H9 (cell line): ENCODE measurements at regions not wholly inside any gene's neighbourhood (a gene's known extent, or its start where the extent isn't known, plus 50 kb on each side); places are given as distances from the start of the nearest gene placed in this dataset.

Experiments
- DNase-seq: peaks from one replicate; pipeline ENCODE4 v3.0.0-alpha.2; 2017
- H2AFZ ChIP-seq: one replicate; pipeline ENCODE4 v1.6.1; 2013; ENCODE audit warnings: mild to moderate bottlenecking, low read length, control low read depth, moderate library complexity
- H2AK5ac ChIP-seq: 2 replicates; pipeline ENCODE4 v1.6.1; 2013; ENCODE audit warnings: low read length, control low read depth, mixed read lengths; ENCODE audit not compliant: insufficient read length
- H2BK120ac ChIP-seq: one replicate; pipeline ENCODE4 v1.6.1; 2013; ENCODE audit warnings: low read depth, mild to moderate bottlenecking, low read length, control low read depth, inconsistent platforms; ENCODE audit not compliant: poor library complexity, severe bottlenecking
- H2BK12ac ChIP-seq: 2 replicates; pipeline ENCODE4 v1.6.1; 2013; ENCODE audit warnings: low read length, control low read depth, mixed read lengths, low read depth; ENCODE audit not compliant: insufficient read length
- H2BK15ac ChIP-seq: 2 replicates; pipeline ENCODE4 v1.6.1; 2013; ENCODE audit warnings: low read depth, low read length, control low read depth
- H2BK20ac ChIP-seq: one replicate; pipeline ENCODE4 v1.6.1; 2013; ENCODE audit warnings: low read depth, mild to moderate bottlenecking, low read length, control low read depth, inconsistent platforms; ENCODE audit not compliant: poor library complexity, severe bottlenecking
- H2BK5ac ChIP-seq: 2 replicates; pipeline ENCODE4 v1.6.1; 2013; ENCODE audit warnings: low read length, control low read depth, mixed read lengths; ENCODE audit not compliant: insufficient read length
- H3K14ac ChIP-seq: 2 replicates; pipeline ENCODE4 v1.6.1; 2013; ENCODE audit warnings: low read length, control low read depth; ENCODE audit not compliant: insufficient read depth
- H3K18ac ChIP-seq: 2 replicates; pipeline ENCODE4 v1.6.1; 2013; ENCODE audit warnings: low read depth, mild to moderate bottlenecking, mixed read lengths, low read length, control low read depth; ENCODE audit not compliant: insufficient read length
- H3K23ac ChIP-seq: 2 replicates; pipeline ENCODE4 v1.6.1; 2013; ENCODE audit warnings: low read length, control low read depth, mixed read lengths, low read depth; ENCODE audit not compliant: insufficient read length
- H3K23me2 ChIP-seq: 2 replicates; pipeline ENCODE4 v1.6.1; 2013; ENCODE audit warnings: low read depth, mild to moderate bottlenecking, mixed read lengths, low read length, control low read depth; ENCODE audit not compliant: insufficient read length, poor library complexity, severe bottlenecking
- H3K27ac ChIP-seq: 2 replicates; pipeline ENCODE4 v1.5.1; 2013; ENCODE audit warnings: low read length, control low read depth, mixed read lengths, low read depth; ENCODE audit not compliant: insufficient read length
- H3K27me3 ChIP-seq: 2 replicates; pipeline ENCODE4 v1.6.1; 2013; ENCODE audit warnings: low read length, control low read depth, inconsistent platforms; ENCODE audit not compliant: insufficient read depth
- H3K4ac ChIP-seq: 2 replicates; pipeline ENCODE4 v1.6.1; 2013; ENCODE audit warnings: low read depth, mild to moderate bottlenecking, control low read depth, inconsistent platforms, low read length, moderate library complexity
- H3K4me1 ChIP-seq: 2 replicates; pipeline ENCODE4 v1.6.1; 2013; ENCODE audit warnings: low read length, control low read depth, inconsistent platforms; ENCODE audit not compliant: insufficient read depth
- H3K4me2 ChIP-seq: 2 replicates; pipeline ENCODE4 v1.6.1; 2013; ENCODE audit warnings: low read length, control low read depth, mixed read lengths; ENCODE audit not compliant: insufficient read length, insufficient read depth
- H3K56ac ChIP-seq: 2 replicates; pipeline ENCODE4 v1.6.1; 2013; ENCODE audit warnings: low read depth, mild to moderate bottlenecking, mixed read lengths, low read length, control low read depth; ENCODE audit not compliant: insufficient read length
- H3K79me1 ChIP-seq: 2 replicates; pipeline ENCODE4 v1.6.1; 2013; ENCODE audit warnings: low read depth, mild to moderate bottlenecking, moderate library complexity, low read length, control low read depth, inconsistent platforms; ENCODE audit not compliant: insufficient read depth, poor library complexity, severe bottlenecking
- H3K79me2 ChIP-seq: 2 replicates; pipeline ENCODE4 v1.6.1; 2013; ENCODE audit warnings: low read length, control low read depth, inconsistent platforms; ENCODE audit not compliant: insufficient read depth
- H3K9ac ChIP-seq: 2 replicates; pipeline ENCODE4 v1.6.1; 2013; ENCODE audit warnings: low read length, control low read depth, mixed read lengths; ENCODE audit not compliant: insufficient read length; ENCODE audit errors: extremely low read depth
- H3K9me3 ChIP-seq: one replicate; pipeline ENCODE4 v1.6.1; 2013; ENCODE audit warnings: low read depth, low read length, inconsistent platforms; ENCODE audit not compliant: control insufficient read depth
- H3T11ph ChIP-seq: one replicate; pipeline ENCODE4 v1.6.1; 2013; ENCODE audit warnings: mild to moderate bottlenecking, low read length, control low read depth, inconsistent platforms
- H4K20me1 ChIP-seq: one replicate; pipeline ENCODE4 v1.6.1; 2013; ENCODE audit not compliant: control insufficient read depth, insufficient read length, insufficient read depth
- H4K5ac ChIP-seq: 2 replicates; pipeline ENCODE4 v1.6.1; 2013; ENCODE audit warnings: low read depth, mild to moderate bottlenecking, mixed read lengths, low read length, control low read depth; ENCODE audit not compliant: insufficient read length
- H4K8ac ChIP-seq: replicated peaks from 2 replicates; pipeline ENCODE4 v1.6.1; 2013; ENCODE audit warnings: low read length, control low read depth, mixed read lengths, low read depth; ENCODE audit not compliant: insufficient read length
- H4K91ac ChIP-seq: 2 replicates; pipeline ENCODE4 v1.6.1; 2013; ENCODE audit warnings: low read depth, mild to moderate bottlenecking, moderate library complexity, mixed read lengths, low read length, control low read depth; ENCODE audit not compliant: insufficient read length
- H3K27ac Mint-ChIP-seq, 3 experiments: 2 replicates in 2 of 3; 3 replicates in 1 of 3; pipeline ENCODE4 v1.8.0; 2020 to 2021; ENCODE audit warnings: mixed read lengths in 3 of 3, mild to moderate bottlenecking in 1 of 3, moderate library complexity in 1 of 3
- H3K27me3 Mint-ChIP-seq: 2 replicates; pipeline ENCODE4 v1.8.0; 2021; ENCODE audit warnings: low read depth, mild to moderate bottlenecking, moderate library complexity, mixed read lengths
- H3K36me3 Mint-ChIP-seq, 3 experiments: 2 replicates in 2 of 3; 3 replicates in 1 of 3; pipeline ENCODE4 v1.8.0; 2020 to 2021; ENCODE audit warnings: low read depth in 3 of 3, mixed read lengths in 3 of 3; ENCODE audit not compliant: insufficient read depth in 1 of 3
- H3K4me1 Mint-ChIP-seq, 2 experiments: 2 replicates each; pipeline ENCODE4 v1.8.0; 2020; ENCODE audit warnings: mixed read lengths in 2 of 2
- H3K4me3 Mint-ChIP-seq, 2 experiments: 2 replicates in 1 of 2; 3 replicates in 1 of 2; pipeline ENCODE4 v1.8.0; 2020 to 2021; ENCODE audit warnings: mild to moderate bottlenecking in 2 of 2, mixed read lengths in 2 of 2, moderate library complexity in 1 of 2
- H3K9me3 Mint-ChIP-seq, 2 experiments: 2 replicates in 1 of 2; 3 replicates in 1 of 2; pipeline ENCODE4 v1.8.0; 2020; ENCODE audit warnings: mild to moderate bottlenecking in 2 of 2, mixed read lengths in 2 of 2, moderate library complexity in 1 of 2
- WGBS: extraction: QIAGEN DNeasy Blood & Tissue Kit; methylation state at CpG from one replicate; pipeline ENCODE4 v1.1.7; 2013; ENCODE audit warnings: missing lambda C conversion rate, low lambda C conversion rate, mixed read lengths; ENCODE audit not compliant: insufficient read length; ENCODE audit errors: extremely low coverage; 5-methylcytosine and 5-hydroxymethylcytosine counted together
- TF ChIP-seq, protein P1 (sequence below): fragments of 200-600 bp; sonication (generic); conservative IDR thresholded peaks from 3 replicates; pipeline ENCODE4 v1.8.0; 2021; ENCODE audit warnings: antibody characterized with exemption, mild to moderate bottlenecking

DNA sequence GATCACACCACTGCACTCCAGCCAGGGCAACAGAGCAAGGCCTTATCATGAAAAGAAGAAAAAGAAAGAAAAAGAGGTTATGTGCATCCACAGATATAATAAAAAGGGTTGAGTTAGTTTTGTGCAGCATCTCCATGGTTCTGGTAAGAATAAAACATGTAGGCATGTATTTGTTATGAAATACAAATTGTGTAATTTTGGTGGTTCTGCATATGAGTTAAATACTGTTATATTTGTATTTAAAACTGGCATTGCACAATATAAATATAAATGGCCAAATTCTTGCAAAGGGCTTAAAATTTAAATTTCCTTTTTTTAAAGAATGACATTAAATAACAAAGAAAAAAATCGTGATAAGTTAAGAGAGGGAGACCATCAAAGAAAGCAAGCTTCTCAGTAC, 159.1 kb upstream of the PREP start:
- Histone ChIP-seq H4K8ac (no peak overlapping the region), H3K18ac (no peak overlapping the region), H3K23ac (no peak overlapping the region), H2BK5ac (no peak overlapping the region), H3K27ac (no peak overlapping the region), H2AFZ (no peak overlapping the region), H3K4me1 (no peaks in the 10 kb centered on the region; the same call in 1 of the 2 replicates), H3K4me2 (no peak overlapping the region), H3K9me3 (no peaks in the 10 kb centered on the region), H2BK15ac (no peak overlapping the region), H3K14ac (no peak overlapping the region), H2BK120ac (no peak overlapping the region), H3K79me2 (no peaks in the 10 kb centered on the region), H3K23me2 (no peaks in the 10 kb centered on the region), H3K9ac (no peak overlapping the region), H2BK20ac (no peak overlapping the region), H3K79me1 (no peaks in the 10 kb centered on the region), H3K4ac (no peak overlapping the region), H3K27me3 (no peaks in the 10 kb centered on the region; the same call in 1 of the 2 replicates), H3T11ph (no peak overlapping the region), H4K5ac (no peak overlapping the region), H3K56ac (no peak overlapping the region), H4K20me1 (no peaks in the 10 kb centered on the region), H2BK12ac (no peak overlapping the region), H4K91ac (no peak overlapping the region), H2AK5ac (no peak overlapping the region)
- Mint-ChIP-seq H3K4me3 (no peak overlapping the region), H3K36me3 (peaks cover 0 to 8% (median 1%) of the 10 kb centered on the region in 3 experiments; a peak in 3 of 7 replicates), H3K27me3 (no peaks in the 10 kb centered on the region), H3K4me1 (peaks cover 10 to 15% of the 10 kb centered on the region in 2 experiments), H3K9me3 (peaks cover 6 to 7% of the 10 kb centered on the region in 2 experiments; a peak in 3 of 5 replicates), H3K27ac (no peak overlapping the region)
- TF ChIP-seq, protein P1, sequence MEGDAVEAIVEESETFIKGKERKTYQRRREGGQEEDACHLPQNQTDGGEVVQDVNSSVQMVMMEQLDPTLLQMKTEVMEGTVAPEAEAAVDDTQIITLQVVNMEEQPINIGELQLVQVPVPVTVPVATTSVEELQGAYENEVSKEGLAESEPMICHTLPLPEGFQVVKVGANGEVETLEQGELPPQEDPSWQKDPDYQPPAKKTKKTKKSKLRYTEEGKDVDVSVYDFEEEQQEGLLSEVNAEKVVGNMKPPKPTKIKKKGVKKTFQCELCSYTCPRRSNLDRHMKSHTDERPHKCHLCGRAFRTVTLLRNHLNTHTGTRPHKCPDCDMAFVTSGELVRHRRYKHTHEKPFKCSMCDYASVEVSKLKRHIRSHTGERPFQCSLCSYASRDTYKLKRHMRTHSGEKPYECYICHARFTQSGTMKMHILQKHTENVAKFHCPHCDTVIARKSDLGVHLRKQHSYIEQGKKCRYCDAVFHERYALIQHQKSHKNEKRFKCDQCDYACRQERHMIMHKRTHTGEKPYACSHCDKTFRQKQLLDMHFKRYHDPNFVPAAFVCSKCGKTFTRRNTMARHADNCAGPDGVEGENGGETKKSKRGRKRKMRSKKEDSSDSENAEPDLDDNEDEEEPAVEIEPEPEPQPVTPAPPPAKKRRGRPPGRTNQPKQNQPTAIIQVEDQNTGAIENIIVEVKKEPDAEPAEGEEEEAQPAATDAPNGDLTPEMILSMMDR = no peak
- WGBS = no CpG with 5 or more reads among the region's 1 CpG
- DNase-seq = no peak
